Astrocyte (in vitro differentiated cells and primary cell): ENCODE measurements at regions not wholly inside any gene's neighbourhood (a gene's known extent, or its start where the extent isn't known, plus 50 kb on each side); places are given as distances from the start of the nearest gene placed in this dataset.

Experiments used
- DNase-seq: peaks from one replicate; pipeline ENCODE4 v3.0.0-alpha.2; 2010; ENCODE audit warnings: low read depth
- FAIRE-seq: peaks from 2 replicates; lab custom pipeline; 2011; peaks lifted over from hg19 to GRCh38; lab: Jason Lieb, UNC
- H2AFZ ChIP-seq: 2 replicates; pipeline ENCODE4 v1.6.0; 2012; ENCODE audit warnings: low read depth, low read length, inconsistent platforms
- H3K27ac ChIP-seq: 2 replicates; pipeline ENCODE4 v1.5.1; 2011; ENCODE audit warnings: low read depth, low read length, inconsistent platforms
- H3K27me3 ChIP-seq: 2 replicates; pipeline ENCODE4 v1.6.0; 2011; ENCODE audit warnings: low read length, inconsistent platforms; ENCODE audit not compliant: insufficient read depth
- H3K36me3 ChIP-seq: 2 replicates; pipeline ENCODE4 v1.5.1; 2011; ENCODE audit warnings: low read length, inconsistent platforms; ENCODE audit not compliant: insufficient read depth
- H3K4me1 ChIP-seq: 2 replicates; pipeline ENCODE4 v1.5.1; 2011; ENCODE audit warnings: low read length, inconsistent platforms; ENCODE audit not compliant: insufficient read depth
- H3K4me2 ChIP-seq: 2 replicates; pipeline ENCODE4 v1.6.0; 2012; ENCODE audit warnings: low read length, inconsistent platforms
- H3K4me3 ChIP-seq: 2 replicates; pipeline ENCODE4 v1.5.1; 2011; ENCODE audit warnings: low read depth, mild to moderate bottlenecking, low read length, inconsistent platforms; ENCODE audit not compliant: insufficient read depth
- H3K79me2 ChIP-seq: 2 replicates; pipeline ENCODE4 v1.6.0; 2012; ENCODE audit warnings: mild to moderate bottlenecking, low read length, inconsistent platforms; ENCODE audit not compliant: insufficient read depth
- H3K9ac ChIP-seq: 2 replicates; pipeline ENCODE4 v1.6.0; 2012; ENCODE audit warnings: mild to moderate bottlenecking, low read length, inconsistent platforms
- H3K9me3 ChIP-seq: 2 replicates; pipeline ENCODE4 v1.5.1; 2012; ENCODE audit warnings: low read depth, mild to moderate bottlenecking, low read length, inconsistent platforms; ENCODE audit not compliant: insufficient read depth
- H4K20me1 ChIP-seq: 2 replicates; pipeline ENCODE4 v1.6.0; 2012; ENCODE audit warnings: low read length, inconsistent platforms; ENCODE audit not compliant: insufficient read depth
- H3K27ac Mint-ChIP-seq: one replicate; pipeline ENCODE4 v1.8.0; 2021; ENCODE audit warnings: mild to moderate bottlenecking, mixed read lengths; ENCODE audit not compliant: unreplicated experiment
- H3K27me3 Mint-ChIP-seq: one replicate; pipeline ENCODE4 v1.8.0; 2021; ENCODE audit warnings: low read depth, mixed read lengths; ENCODE audit not compliant: unreplicated experiment
- H3K36me3 Mint-ChIP-seq: one replicate; pipeline ENCODE4 v1.8.0; 2021; ENCODE audit warnings: low read depth, mixed read lengths; ENCODE audit not compliant: unreplicated experiment
- H3K4me1 Mint-ChIP-seq: one replicate; pipeline ENCODE4 v1.8.0; 2021; ENCODE audit warnings: low read depth, mixed read lengths; ENCODE audit not compliant: unreplicated experiment
- H3K4me3 Mint-ChIP-seq: one replicate; pipeline ENCODE4 v1.8.0; 2021; ENCODE audit warnings: mild to moderate bottlenecking, moderate library complexity, mixed read lengths; ENCODE audit not compliant: unreplicated experiment
- H3K9me3 Mint-ChIP-seq: one replicate; pipeline ENCODE4 v1.8.0; 2021; ENCODE audit warnings: mild to moderate bottlenecking, mixed read lengths; ENCODE audit not compliant: unreplicated experiment
- EZH2 ChIP-seq: IDR thresholded peaks from 2 replicates; pipeline ENCODE4 v1.6.1; 2012; ENCODE audit warnings: mild to moderate bottlenecking, low read length, inconsistent platforms; ENCODE audit not compliant: insufficient read depth
- TF ChIP-seq, protein P1 (sequence below): IDR thresholded peaks from 2 replicates; pipeline ENCODE4 v1.5.1; 2011; ENCODE audit warnings: low read depth, mild to moderate bottlenecking, inconsistent platforms, low read length, moderate library complexity; ENCODE audit not compliant: insufficient read depth

DNA sequence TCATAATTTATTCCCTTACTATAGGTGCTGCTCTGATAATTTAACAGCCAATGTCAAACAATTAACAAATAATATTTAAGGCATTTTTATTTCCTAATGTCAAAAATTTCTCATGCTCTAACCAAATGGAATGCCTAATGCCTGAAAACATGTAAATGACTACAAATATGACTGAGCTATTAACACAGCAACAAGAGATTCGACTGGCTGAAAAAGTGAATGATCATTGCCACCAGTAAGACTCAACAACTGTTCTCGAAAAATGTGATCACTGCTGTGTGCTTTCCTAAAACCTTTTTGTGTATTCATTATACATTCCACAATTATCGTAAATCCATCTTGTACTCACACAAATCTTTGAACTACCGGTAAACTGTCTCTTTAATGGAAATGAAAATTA is 118.7 kb downstream of the NPY start:
- H3K4me2 ChIP-seq = no peak overlapping the region
- Mint-ChIP-seq H3K27me3 (peaks cover 8% of the 10 kb centered on the region), H3K36me3 (no peaks in the 10 kb centered on the region), H3K9me3 (peaks cover 2% of the 10 kb centered on the region), H3K4me3 (no peak overlapping the region), H3K27ac (no peak overlapping the region), H3K4me1 (peaks cover 5% of the 10 kb centered on the region)
- no peak overlapping the region for H3K4me3 ChIP-seq
- DNase-seq (no peak), FAIRE-seq (no peak)
- no peak overlapping the region for H3K27ac ChIP-seq
- TF ChIP-seq, protein P1, sequence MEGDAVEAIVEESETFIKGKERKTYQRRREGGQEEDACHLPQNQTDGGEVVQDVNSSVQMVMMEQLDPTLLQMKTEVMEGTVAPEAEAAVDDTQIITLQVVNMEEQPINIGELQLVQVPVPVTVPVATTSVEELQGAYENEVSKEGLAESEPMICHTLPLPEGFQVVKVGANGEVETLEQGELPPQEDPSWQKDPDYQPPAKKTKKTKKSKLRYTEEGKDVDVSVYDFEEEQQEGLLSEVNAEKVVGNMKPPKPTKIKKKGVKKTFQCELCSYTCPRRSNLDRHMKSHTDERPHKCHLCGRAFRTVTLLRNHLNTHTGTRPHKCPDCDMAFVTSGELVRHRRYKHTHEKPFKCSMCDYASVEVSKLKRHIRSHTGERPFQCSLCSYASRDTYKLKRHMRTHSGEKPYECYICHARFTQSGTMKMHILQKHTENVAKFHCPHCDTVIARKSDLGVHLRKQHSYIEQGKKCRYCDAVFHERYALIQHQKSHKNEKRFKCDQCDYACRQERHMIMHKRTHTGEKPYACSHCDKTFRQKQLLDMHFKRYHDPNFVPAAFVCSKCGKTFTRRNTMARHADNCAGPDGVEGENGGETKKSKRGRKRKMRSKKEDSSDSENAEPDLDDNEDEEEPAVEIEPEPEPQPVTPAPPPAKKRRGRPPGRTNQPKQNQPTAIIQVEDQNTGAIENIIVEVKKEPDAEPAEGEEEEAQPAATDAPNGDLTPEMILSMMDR = no peak
- TF ChIP-seq EZH2 = no peak
- H3K79me2 ChIP-seq = no peaks in the 10 kb centered on the region
- H3K4me1 ChIP-seq = no peaks in the 10 kb centered on the region
- no peaks in the 10 kb centered on the region for H4K20me1 ChIP-seq
- H3K9me3 ChIP-seq = no peaks in the 10 kb centered on the region
- H2AFZ ChIP-seq = no peak overlapping the region
- no peak overlapping the region for H3K9ac ChIP-seq
- H3K36me3 ChIP-seq = no peaks in the 10 kb centered on the region
- no peaks in the 10 kb centered on the region for H3K27me3 ChIP-seq

DNA sequence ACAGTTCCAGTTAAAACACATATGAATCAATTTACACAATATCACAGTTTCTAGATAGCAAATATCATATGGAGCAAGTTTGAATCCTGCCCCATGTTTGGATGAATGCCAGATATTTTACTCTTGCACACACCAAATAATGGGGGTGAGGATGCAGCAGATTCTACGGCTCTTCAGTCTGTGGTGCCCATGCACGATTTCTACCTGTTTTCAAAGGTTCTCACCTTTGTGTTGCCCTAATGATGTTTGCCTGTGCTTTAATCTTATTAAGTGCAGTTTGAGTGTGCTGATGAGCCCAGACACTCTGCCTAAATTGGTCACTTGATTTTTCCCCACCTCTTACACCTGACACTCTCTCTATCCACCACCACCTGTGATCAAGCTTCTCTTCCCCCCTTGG is 119.6 kb downstream of the NPY start:
- no peaks in the 10 kb centered on the region for H3K27me3 ChIP-seq
- no peak overlapping the region for H3K4me2 ChIP-seq
- H3K4me1 Mint-ChIP-seq = peaks cover 5% of the 10 kb centered on the region
- H3K9me3 Mint-ChIP-seq = peaks cover 2% of the 10 kb centered on the region
- no peaks in the 10 kb centered on the region for H3K9me3 ChIP-seq
- H2AFZ ChIP-seq = no peak overlapping the region
- FAIRE-seq (no peak), DNase-seq (no peak)
- H3K79me2 ChIP-seq = no peaks in the 10 kb centered on the region
- no peak overlapping the region for H3K4me3 ChIP-seq
- no peaks in the 10 kb centered on the region for H3K36me3 Mint-ChIP-seq
- H3K27ac Mint-ChIP-seq = no peak overlapping the region
- H3K27me3 Mint-ChIP-seq = peaks cover 7% of the 10 kb centered on the region
- no peaks in the 10 kb centered on the region for H3K36me3 ChIP-seq
- H3K9ac ChIP-seq = no peak overlapping the region
- H4K20me1 ChIP-seq = no peaks in the 10 kb centered on the region
- no peaks in the 10 kb centered on the region for H3K4me1 ChIP-seq
- TF ChIP-seq EZH2 = no peak
- TF ChIP-seq, protein P1 = no peak
- H3K27ac ChIP-seq = no peak overlapping the region
- H3K4me3 Mint-ChIP-seq = no peak overlapping the region

DNA sequence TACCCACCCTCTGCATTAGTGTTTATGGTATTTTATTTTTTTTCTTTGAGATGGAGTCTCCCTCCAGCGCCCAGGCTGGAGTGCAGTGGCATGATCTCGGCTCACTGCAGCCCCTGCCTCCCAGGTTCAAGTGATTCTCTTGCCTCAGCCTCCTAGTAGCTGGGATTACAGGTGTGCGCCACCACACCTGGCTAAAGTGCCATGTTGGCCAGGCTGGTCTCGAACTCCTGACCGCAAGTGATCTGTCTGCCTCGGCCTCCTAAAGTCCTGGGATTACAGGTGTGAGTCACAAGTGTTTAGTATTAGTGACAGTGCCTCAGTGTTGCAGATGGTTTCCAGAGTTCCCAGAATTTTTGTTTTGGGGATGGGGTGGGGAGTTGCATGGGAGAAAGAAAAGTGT is 120.3 kb downstream of the NPY start:
- no peak overlapping the region for H3K4me3 Mint-ChIP-seq
- no peak for TF ChIP-seq EZH2
- TF ChIP-seq, protein P1 = no peak
- no peaks in the 10 kb centered on the region for H3K27me3 Mint-ChIP-seq
- H3K9me3 Mint-ChIP-seq = peaks cover under 1% of the 10 kb centered on the region
- DNase-seq = no peak
- H3K36me3 Mint-ChIP-seq = no peaks in the 10 kb centered on the region
- no peak for FAIRE-seq
- H4K20me1 ChIP-seq = no peaks in the 10 kb centered on the region
- H3K9ac ChIP-seq = no peak overlapping the region
- H3K4me3 ChIP-seq = no peak overlapping the region
- H2AFZ ChIP-seq = no peak overlapping the region
- H3K27ac Mint-ChIP-seq = no peak overlapping the region
- no peaks in the 10 kb centered on the region for H3K36me3 ChIP-seq
- H3K27me3 ChIP-seq = no peaks in the 10 kb centered on the region
- H3K79me2 ChIP-seq = no peaks in the 10 kb centered on the region
- H3K4me2 ChIP-seq = no peak overlapping the region
- H3K4me1 ChIP-seq = no peaks in the 10 kb centered on the region
- no peaks in the 10 kb centered on the region for H3K9me3 ChIP-seq
- no peak overlapping the region for H3K27ac ChIP-seq
- peaks cover 5% of the 10 kb centered on the region for H3K4me1 Mint-ChIP-seq
